ENCODE measurements at regions not wholly inside any gene's neighbourhood (a gene's known extent, or its start where the extent isn't known, plus 50 kb on each side); places are given as distances from the start of the nearest gene placed in this dataset.

- TF ChIP-seq CTCF (IDR thresholded peaks at IDR 0.05; ENCODE audit: low read depth, low read length) (no peak), EZH2phosphoT487 (IDR thresholded peaks at IDR 0.05; ENCODE audit: low read depth) (no peak)
Measured at GRCh38 chr13:63050287-63050686, 1634.6 kb upstream of the PCDH20 start.
